ENCODE measurements at regions not wholly inside any gene's neighbourhood (a gene's known extent, or its start where the extent isn't known, plus 50 kb on each side); places are given as distances from the start of the nearest gene placed in this dataset.

GRCh38 chr17:56694825-56695224 is 101.3 kb downstream of the NOG start:
- TF ChIP-seq FOXP2 (optimal IDR thresholded peaks at IDR 0.05; ENCODE audit: borderline replicate concordance, extremely low read depth, extremely low read length, insufficient read depth) (no peak), SIN3A (IDR thresholded peaks at IDR 0.05; ENCODE audit: borderline replicate concordance, insufficient read depth, low read length) (no peak), POLR2AphosphoS5 (IDR thresholded peaks at IDR 0.05; ENCODE audit: low read depth, low read length) (no peak)
